ENCODE measurements at regions not wholly inside any gene's neighbourhood (a gene's known extent, or its start where the extent isn't known, plus 50 kb on each side); places are given as distances from the start of the nearest gene placed in this dataset.

- TF ChIP-seq ZFX (IDR thresholded peaks at IDR 0.05; ENCODE audit: borderline replicate concordance) (no peak), CTCF (IDR thresholded peaks at IDR 0.05) (no peak)
- no peak overlapping the region for H3K27ac ChIP-seq
Measured at GRCh38 chr4:141957416-141957815, 321.0 kb downstream of the IL15 start.

- TF ChIP-seq ZFX (IDR thresholded peaks at IDR 0.05; ENCODE audit: borderline replicate concordance), result no peak
- TF ChIP-seq CTCF (IDR thresholded peaks at IDR 0.05), result no peak
- H3K27ac ChIP-seq, result no peak overlapping the region
Measured at GRCh38 chr4:141962486-141962885, 326.1 kb downstream of the IL15 start.

- TF ChIP-seq ZFX (IDR thresholded peaks at IDR 0.05; ENCODE audit: borderline replicate concordance) (no peak), CTCF (IDR thresholded peaks at IDR 0.05) (no peak)
- H3K27ac ChIP-seq, result no peak overlapping the region
Measured at GRCh38 chr4:141971869-141972268, 335.5 kb downstream of the IL15 start.

- no peak for TF ChIP-seq ZFX (IDR thresholded peaks at IDR 0.05; ENCODE audit: borderline replicate concordance)
- no peak for TF ChIP-seq CTCF (IDR thresholded peaks at IDR 0.05)
Measured at GRCh38 chr4:141972950-141973349, 336.6 kb downstream of the IL15 start.

More at GRCh38 chr4:141972950-141973349, 336.6 kb downstream of the IL15 start:
- no peak overlapping the region for H3K27ac ChIP-seq

Measured in 22Rv1 (cell line).